ENCODE measurements at regions not wholly inside any gene's neighbourhood (a gene's known extent, or its start where the extent isn't known, plus 50 kb on each side); places are given as distances from the start of the nearest gene placed in this dataset.

DNA sequence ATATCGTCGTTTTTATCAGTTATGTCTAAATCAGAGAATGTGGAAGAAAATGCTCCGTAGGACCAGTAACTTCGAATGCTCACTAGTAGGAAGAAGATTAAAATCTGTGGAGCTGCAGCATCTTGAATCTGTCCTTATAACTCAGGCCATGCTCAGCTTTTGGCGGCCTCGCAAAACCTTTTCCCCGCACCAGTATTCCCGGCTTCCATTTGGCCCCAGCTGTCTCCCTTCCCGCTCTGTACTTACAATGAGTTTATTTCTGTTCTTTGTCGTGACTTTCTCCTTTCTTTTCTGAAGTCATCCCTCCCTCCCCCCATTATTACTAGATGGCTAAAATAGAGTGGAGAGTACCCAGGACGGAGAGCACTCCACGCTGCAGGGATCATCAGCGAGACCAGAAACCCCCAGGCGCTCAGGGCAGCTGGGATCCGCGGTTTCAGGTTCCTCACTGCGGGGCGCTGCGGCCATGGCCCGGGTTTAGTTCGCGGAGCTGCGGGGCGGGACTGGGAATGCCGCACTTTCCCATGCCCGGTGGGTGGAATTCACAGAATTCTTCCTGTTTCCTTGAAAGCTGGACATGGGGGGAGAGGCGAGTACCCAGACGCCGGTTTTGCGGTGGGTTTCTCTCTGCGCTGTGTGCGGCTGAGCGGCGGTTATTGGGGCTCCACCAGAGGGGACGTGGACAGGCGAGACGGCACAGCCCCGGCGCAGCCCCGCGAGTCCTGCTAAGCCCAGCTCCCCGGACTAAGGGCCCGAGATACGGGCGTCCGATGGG is 183.5 kb downstream of the POM121L12 start:
- WGBS, 2 experiments (ENCODE audit: insufficient coverage in 1 of 2, insufficient read length in 1 of 2) = 58 to 59% methylated on average over 10 to 46 of the region's 46 CpGs
- Mint-ChIP-seq H3K9me3 (peaks cover 32% of the 10 kb centered on the region), H3K36me3 (ENCODE audit: low read depth) (peaks cover 2% of the 10 kb centered on the region), H3K4me3 (peak overlapping the region; percentile 71), H3K4me1 (peaks cover 9% of the 10 kb centered on the region), H3K27me3 (ENCODE audit: insufficient read depth) (peaks cover 6% of the 10 kb centered on the region), H3K27ac (peak overlapping the region; percentile 84)
- no peaks in the 10 kb centered on the region for H3K36me3 ChIP-seq (ENCODE audit: control insufficient read depth, insufficient read depth, low read length)
- H3K9me3 ChIP-seq (ENCODE audit: control insufficient read depth, low read length) = peaks cover 46% of the 10 kb centered on the region
- peak overlapping the region; percentile 32 for H3K9ac ChIP-seq (ENCODE audit: extremely low read depth, low read length, poor library complexity, severe bottlenecking)
- TF ChIP-seq, protein P1, sequence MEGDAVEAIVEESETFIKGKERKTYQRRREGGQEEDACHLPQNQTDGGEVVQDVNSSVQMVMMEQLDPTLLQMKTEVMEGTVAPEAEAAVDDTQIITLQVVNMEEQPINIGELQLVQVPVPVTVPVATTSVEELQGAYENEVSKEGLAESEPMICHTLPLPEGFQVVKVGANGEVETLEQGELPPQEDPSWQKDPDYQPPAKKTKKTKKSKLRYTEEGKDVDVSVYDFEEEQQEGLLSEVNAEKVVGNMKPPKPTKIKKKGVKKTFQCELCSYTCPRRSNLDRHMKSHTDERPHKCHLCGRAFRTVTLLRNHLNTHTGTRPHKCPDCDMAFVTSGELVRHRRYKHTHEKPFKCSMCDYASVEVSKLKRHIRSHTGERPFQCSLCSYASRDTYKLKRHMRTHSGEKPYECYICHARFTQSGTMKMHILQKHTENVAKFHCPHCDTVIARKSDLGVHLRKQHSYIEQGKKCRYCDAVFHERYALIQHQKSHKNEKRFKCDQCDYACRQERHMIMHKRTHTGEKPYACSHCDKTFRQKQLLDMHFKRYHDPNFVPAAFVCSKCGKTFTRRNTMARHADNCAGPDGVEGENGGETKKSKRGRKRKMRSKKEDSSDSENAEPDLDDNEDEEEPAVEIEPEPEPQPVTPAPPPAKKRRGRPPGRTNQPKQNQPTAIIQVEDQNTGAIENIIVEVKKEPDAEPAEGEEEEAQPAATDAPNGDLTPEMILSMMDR (conservative IDR thresholded peaks at IDR 0.05) = no peak
- H3K27me3 ChIP-seq (ENCODE audit: control insufficient read depth, insufficient read depth, low read length, poor library complexity, severe bottlenecking) = no peaks in the 10 kb centered on the region
- no peaks in the 10 kb centered on the region for H3K4me1 ChIP-seq (ENCODE audit: control insufficient read depth, insufficient read depth, low read length)
- peak; percentile 89 for DNase-seq
- no peak overlapping the region for H3K27ac ChIP-seq (ENCODE audit: low read depth, low read length)
- H3K4me3 ChIP-seq (ENCODE audit: low read length) = peak overlapping the region; percentile 65

DNA sequence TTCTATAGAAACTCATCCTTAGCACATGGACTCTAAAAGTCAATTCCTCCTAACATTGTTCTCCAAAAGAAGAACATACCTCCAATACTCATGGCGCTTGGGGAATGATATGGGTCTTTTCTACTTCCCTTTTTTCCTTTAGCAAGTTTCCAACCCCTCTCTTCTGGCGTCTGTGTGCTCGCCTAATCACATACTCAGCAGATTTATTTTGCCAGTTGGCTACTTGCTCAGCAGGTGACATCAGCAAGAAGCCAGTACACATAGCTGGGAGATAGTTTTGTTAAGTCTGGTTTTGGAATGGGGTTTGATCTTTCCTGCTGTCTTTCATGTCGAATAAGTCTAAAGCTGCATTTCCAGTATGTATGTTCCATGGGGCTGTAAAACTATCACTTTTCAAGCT is 193.8 kb downstream of the POM121L12 start:
- Histone ChIP-seq H3K4me3 (ENCODE audit: low read length) (no peak overlapping the region), H3K36me3 (ENCODE audit: control insufficient read depth, insufficient read depth, low read length) (no peaks in the 10 kb centered on the region), H3K9ac (ENCODE audit: extremely low read depth, low read length, poor library complexity, severe bottlenecking) (no peak overlapping the region), H3K27me3 (ENCODE audit: control insufficient read depth, insufficient read depth, low read length, poor library complexity, severe bottlenecking) (no peaks in the 10 kb centered on the region), H3K4me1 (ENCODE audit: control insufficient read depth, insufficient read depth, low read length) (no peaks in the 10 kb centered on the region), H3K27ac (ENCODE audit: low read depth, low read length) (no peak overlapping the region), H3K9me3 (ENCODE audit: control insufficient read depth, low read length) (peaks cover 7% of the 10 kb centered on the region)
- H3K9me3 Mint-ChIP-seq = peaks cover 3% of the 10 kb centered on the region
- H3K4me3 Mint-ChIP-seq = no peak overlapping the region
- H3K27ac Mint-ChIP-seq = no peak overlapping the region
- no peak for DNase-seq
- H3K27me3 Mint-ChIP-seq (ENCODE audit: insufficient read depth) = peaks cover 2% of the 10 kb centered on the region
- 89% methylated on average over 3 of the region's 4 CpGs; no CpG with 5 or more reads in 1 of the 2 experiments for WGBS, 2 experiments (ENCODE audit: insufficient coverage in 1 of 2, insufficient read length in 1 of 2)
- TF ChIP-seq, protein P1 (conservative IDR thresholded peaks at IDR 0.05) = no peak
- H3K36me3 Mint-ChIP-seq (ENCODE audit: low read depth) = no peaks in the 10 kb centered on the region
- no peaks in the 10 kb centered on the region for H3K4me1 Mint-ChIP-seq

GRCh38 chr7:53237344-53237913 is 202.0 kb downstream of the POM121L12 start:
- Mint-ChIP-seq H3K9me3 (peaks cover 5% of the 10 kb centered on the region), H3K27me3 (ENCODE audit: insufficient read depth) (no peaks in the 10 kb centered on the region), H3K36me3 (ENCODE audit: low read depth) (no peaks in the 10 kb centered on the region), H3K4me1 (peaks cover 28% of the 10 kb centered on the region), H3K27ac (no peak overlapping the region), H3K4me3 (no peak overlapping the region)
- Histone ChIP-seq H3K4me1 (ENCODE audit: control insufficient read depth, insufficient read depth, low read length) (peaks cover 11% of the 10 kb centered on the region), H3K27me3 (ENCODE audit: control insufficient read depth, insufficient read depth, low read length, poor library complexity, severe bottlenecking) (no peaks in the 10 kb centered on the region), H3K4me3 (ENCODE audit: low read length) (peak overlapping the region; percentile 24), H3K27ac (ENCODE audit: low read depth, low read length) (no peak overlapping the region), H3K9ac (ENCODE audit: extremely low read depth, low read length, poor library complexity, severe bottlenecking) (no peak overlapping the region), H3K9me3 (ENCODE audit: control insufficient read depth, low read length) (peaks cover 13% of the 10 kb centered on the region), H3K36me3 (ENCODE audit: control insufficient read depth, insufficient read depth, low read length) (no peaks in the 10 kb centered on the region)
- 69 to 80% methylated on average over 2 to 4 of the region's 4 CpGs for WGBS, 2 experiments (ENCODE audit: insufficient coverage in 1 of 2, insufficient read length in 1 of 2)
- TF ChIP-seq, protein P1 (conservative IDR thresholded peaks at IDR 0.05) = no peak
- DNase-seq = peak; percentile 50
